ENCODE measurements at regions not wholly inside any gene's neighbourhood (a gene's known extent, or its start where the extent isn't known, plus 50 kb on each side); places are given as distances from the start of the nearest gene placed in this dataset.

DNA sequence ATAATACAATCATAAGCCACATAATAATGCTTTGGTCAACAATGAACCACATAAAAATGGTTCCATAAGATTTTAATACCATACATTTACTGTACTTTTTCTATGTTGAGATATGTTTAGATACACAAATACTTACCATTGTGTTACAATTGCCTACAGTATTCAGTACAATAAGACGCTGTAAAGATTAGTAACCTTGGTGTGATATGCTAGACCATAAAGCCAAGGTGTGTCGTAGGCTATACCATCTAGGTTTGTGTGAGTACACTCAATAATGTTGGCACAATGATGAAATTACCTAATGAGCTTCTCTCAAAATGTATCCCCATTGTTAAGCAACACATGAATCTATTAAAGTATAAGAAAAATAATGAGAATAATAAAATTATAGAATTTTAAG lies 662.3 kb downstream of the SATB2 start:
- H3K27ac ChIP-seq (ENCODE audit: low read depth in 1 of 2, low read length in 2 of 2): no peak overlapping the region
- WGBS: 82% methylated on average over 2 of the region's 2 CpGs
- no peaks in the 10 kb centered on the region for H3K27me3 ChIP-seq (ENCODE audit: control insufficient read depth in 4 of 4, insufficient read depth in 4 of 4, low read length in 3 of 4)
- TF ChIP-seq EGR1 (IDR thresholded peaks at IDR 0.05; ENCODE audit: low read depth in 2 of 2) (no peak), NR2F2 (IDR thresholded peaks at IDR 0.05) (no peak), FOXA2 (IDR thresholded peaks at IDR 0.05) (no peak), TAF1 (conservative IDR thresholded peaks at IDR 0.05) (no peak), HNF4G (IDR thresholded peaks at IDR 0.05) (no peak), YY1 (IDR thresholded peaks at IDR 0.05) (no peak), HNF4A (conservative IDR thresholded peaks at IDR 0.05) (no peak)
- no peak overlapping the region for H3K9ac ChIP-seq (ENCODE audit: low read depth in 1 of 2, low read length in 2 of 2)
- no peak overlapping the region for H3K4me3 ChIP-seq (ENCODE audit: low read depth in 1 of 3, low read length in 3 of 3)
- H3K9me3 ChIP-seq (ENCODE audit: control insufficient read depth in 4 of 4, low read length in 3 of 4): no peaks in the 10 kb centered on the region
- H3K36me3 ChIP-seq (ENCODE audit: control insufficient read depth in 4 of 4, insufficient read depth in 3 of 4, low read depth in 1 of 4, low read length in 3 of 4): no peaks in the 10 kb centered on the region
- H3K4me1 ChIP-seq (ENCODE audit: control insufficient read depth in 4 of 4, insufficient read depth in 4 of 4, low read length in 3 of 4): no peaks in the 10 kb centered on the region
- DNase-seq (ENCODE audit: low spot score): no peak

- no peak for DNase-seq (ENCODE audit: low spot score)
- H3K27ac ChIP-seq (ENCODE audit: low read depth in 1 of 2, low read length in 2 of 2): no peak overlapping the region
- no peak overlapping the region for H3K9ac ChIP-seq (ENCODE audit: low read depth in 1 of 2, low read length in 2 of 2)
- H3K4me3 ChIP-seq (ENCODE audit: low read depth in 1 of 3, low read length in 3 of 3): no peak overlapping the region
- H3K36me3 ChIP-seq (ENCODE audit: control insufficient read depth in 4 of 4, insufficient read depth in 3 of 4, low read depth in 1 of 4, low read length in 3 of 4): no peaks in the 10 kb centered on the region
- H3K4me1 ChIP-seq (ENCODE audit: control insufficient read depth in 4 of 4, insufficient read depth in 4 of 4, low read length in 3 of 4): no peaks in the 10 kb centered on the region
- H3K27me3 ChIP-seq (ENCODE audit: control insufficient read depth in 4 of 4, insufficient read depth in 4 of 4, low read length in 3 of 4): no peaks in the 10 kb centered on the region
- TF ChIP-seq NR2F2 (IDR thresholded peaks at IDR 0.05) (no peak), FOXA1 (IDR thresholded peaks at IDR 0.05) (no peak), JUND (IDR thresholded peaks at IDR 0.05) (no peak), HNF4A (conservative IDR thresholded peaks at IDR 0.05) (no peak), REST (IDR thresholded peaks at IDR 0.05) (no peak), RXRA (IDR thresholded peaks at IDR 0.05) (no peak), RAD21 (IDR thresholded peaks at IDR 0.05) (no peak), TAF1 (conservative IDR thresholded peaks at IDR 0.05) (no peak), CTCF (IDR thresholded peaks at IDR 0.05; ENCODE audit: low read depth, low read length, missing input control) (no peak), GABPA (IDR thresholded peaks at IDR 0.05 in 1 of 2, conservative IDR thresholded peaks at IDR 0.05 in 1 of 2) (no peak), SP1 (IDR thresholded peaks at IDR 0.05) (no peak), YY1 (IDR thresholded peaks at IDR 0.05) (no peak), ATF3 (IDR thresholded peaks at IDR 0.05) (no peak), FOXA2 (IDR thresholded peaks at IDR 0.05) (no peak), HNF4G (IDR thresholded peaks at IDR 0.05) (no peak), ZBTB33 (IDR thresholded peaks at IDR 0.05) (no peak), MAX (IDR thresholded peaks at IDR 0.05) (no peak)
- no peaks in the 10 kb centered on the region for H3K9me3 ChIP-seq (ENCODE audit: control insufficient read depth in 4 of 4, low read length in 3 of 4)
- WGBS: 0% methylated on average over 1 of the region's 1 CpG
These were observed 666.1 kb downstream of the SATB2 start for GRCh38 chr2:198791623-198792022.

Data from liver (tissue), 8 donors.